Islet of Langerhans (tissue), 1 donor: ENCODE measurements at regions not wholly inside any gene's neighbourhood (a gene's known extent, or its start where the extent isn't known, plus 50 kb on each side); places are given as distances from the start of the nearest gene placed in this dataset.

Source experiments
- FAIRE-seq: peaks from one replicate; lab custom pipeline; 2011; peaks lifted over from hg19 to GRCh38; lab: Jason Lieb, UNC

DNA sequence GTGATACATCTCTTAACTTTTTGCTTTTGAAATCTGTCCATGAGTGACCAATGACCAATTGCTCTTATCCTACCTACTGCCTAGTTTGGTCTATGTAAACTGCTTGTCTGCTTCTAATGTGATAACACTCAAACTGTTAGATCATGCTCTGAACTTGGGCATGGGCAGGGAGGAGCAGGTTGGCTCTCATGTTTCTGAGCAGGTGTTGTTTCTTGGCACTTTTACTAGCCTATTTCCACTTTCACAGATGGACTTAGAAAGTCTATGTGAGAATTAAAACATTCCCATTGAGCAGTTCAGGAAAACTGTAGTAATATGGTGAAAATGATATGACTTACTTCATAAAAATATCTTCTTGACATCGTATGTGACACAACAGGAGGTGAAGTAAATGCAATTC, 538.4 kb downstream of the HACE1 start:
- no peak for FAIRE-seq

- FAIRE-seq, result no peak
These were observed 538.8 kb downstream of the HACE1 start for GRCh38 chr6:104320896-104321295.

GRCh38 chr6:104312851-104313250, 546.9 kb downstream of the HACE1 start:
- no peak for FAIRE-seq

- FAIRE-seq, result no peak
These were observed 553.5 kb downstream of the HACE1 start for GRCh38 chr6:104306211-104306610.

GRCh38 chr6:104305206-104305605, 554.5 kb downstream of the HACE1 start:
- FAIRE-seq, result no peak

- FAIRE-seq, result no peak
These were observed 557.8 kb downstream of the HACE1 start for GRCh38 chr6:104301951-104302350.

DNA sequence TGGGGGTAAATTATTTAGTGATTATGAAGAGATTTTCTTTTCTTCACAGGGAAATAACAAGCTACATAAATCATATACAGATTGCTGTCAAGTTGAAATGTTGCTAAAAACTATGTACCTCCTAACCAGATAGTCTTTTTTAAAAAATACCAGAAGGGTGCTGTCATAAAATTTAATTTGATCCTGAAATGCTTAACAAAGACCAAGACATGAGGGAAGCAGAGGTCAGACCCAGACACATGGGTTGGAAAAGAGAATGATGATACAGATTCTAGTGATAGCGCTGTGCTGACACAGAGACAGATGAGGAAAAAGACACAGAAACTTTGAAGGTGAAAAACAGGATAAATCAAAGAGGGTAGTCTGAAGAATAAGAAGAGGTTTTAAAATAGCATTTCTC, 573.1 kb downstream of the HACE1 start:
- no peak for FAIRE-seq

- no peak for FAIRE-seq
These were observed 574.8 kb downstream of the HACE1 start for GRCh38 chr6:104284872-104285271.

DNA sequence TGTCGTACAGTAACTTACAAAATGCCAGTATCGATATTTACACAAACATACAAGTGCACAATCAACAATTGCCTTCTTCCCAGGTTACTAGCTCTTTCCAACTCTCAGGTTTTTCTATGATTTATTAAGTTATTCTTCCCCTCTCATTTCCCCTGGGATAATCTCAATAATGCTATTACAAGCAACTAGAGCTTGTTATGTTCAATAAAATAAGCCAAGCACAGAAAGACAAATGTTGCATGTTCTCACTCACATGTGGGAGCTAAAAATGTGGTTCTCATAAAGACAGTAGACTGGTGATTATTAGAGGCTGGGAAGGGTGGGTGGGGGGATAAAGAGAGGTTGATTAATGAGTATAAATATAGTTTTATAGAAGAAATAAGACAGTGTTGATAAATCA, 577.1 kb downstream of the HACE1 start:
- FAIRE-seq, result no peak

- no peak for FAIRE-seq
These were observed 578.3 kb downstream of the HACE1 start for GRCh38 chr6:104281370-104281769.

GRCh38 chr6:104268389-104268788, 591.3 kb downstream of the HACE1 start:
- no peak for FAIRE-seq

DNA sequence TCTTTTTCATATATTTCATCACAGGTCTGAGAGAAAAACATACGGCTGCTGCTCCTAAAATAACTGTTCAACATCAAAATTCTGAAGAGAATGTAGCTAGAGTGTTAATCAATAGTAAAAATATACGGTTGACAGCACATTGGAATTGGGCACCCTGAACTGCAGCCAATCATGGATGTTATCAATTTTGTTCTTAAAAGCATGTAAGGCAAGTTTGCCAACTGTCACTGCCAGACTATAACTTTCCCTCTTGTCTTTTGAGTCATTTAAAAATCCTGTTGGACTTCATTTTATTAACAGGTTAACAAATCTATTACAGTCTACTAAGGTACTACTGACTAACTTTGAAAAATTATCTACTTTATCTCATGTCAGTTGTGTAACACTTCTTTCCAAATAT, 592.8 kb downstream of the HACE1 start:
- no peak for FAIRE-seq

GRCh38 chr6:104256646-104257045, 603.1 kb downstream of the HACE1 start:
- FAIRE-seq, result no peak

GRCh38 chr6:104253236-104253635, 606.5 kb downstream of the HACE1 start:
- FAIRE-seq, result no peak

DNA sequence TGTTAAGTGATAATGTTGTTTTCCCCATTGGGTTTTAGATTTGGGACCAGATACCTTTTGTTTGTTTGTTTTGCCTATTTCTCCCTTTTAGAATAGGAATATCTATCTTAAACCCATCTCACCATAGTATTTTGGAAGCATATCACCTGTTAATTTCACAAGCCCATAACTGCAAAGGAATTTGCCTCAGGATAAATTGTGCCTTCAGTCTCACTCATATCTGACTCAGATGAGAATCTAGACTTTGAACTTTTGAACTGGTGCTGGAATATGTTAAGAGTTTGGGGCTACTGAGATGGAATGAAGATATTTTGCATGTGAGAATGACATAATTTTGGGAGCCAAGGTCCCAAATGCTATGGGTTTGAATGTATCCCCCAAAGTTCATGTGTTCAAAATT, 607.4 kb downstream of the HACE1 start:
- FAIRE-seq, result no peak

DNA sequence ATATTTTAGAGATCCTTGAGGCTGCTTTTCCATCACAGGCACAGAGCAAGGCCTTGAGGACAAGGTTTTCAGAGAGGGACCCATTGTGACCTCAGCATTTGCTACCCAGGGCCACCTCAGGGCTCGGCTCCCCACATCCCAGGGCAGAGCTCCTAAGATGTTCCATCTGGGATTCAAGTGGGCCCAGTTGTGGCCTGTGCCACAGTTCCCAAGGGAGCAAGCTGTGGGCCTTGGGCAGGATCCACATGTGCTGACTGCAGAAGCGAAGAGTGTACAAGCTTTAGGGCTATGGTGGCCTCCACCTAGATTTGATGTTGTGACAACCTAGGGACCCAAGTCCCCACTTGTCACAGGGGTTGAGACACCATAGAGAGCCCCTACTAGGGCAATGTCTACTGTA, 608.1 kb downstream of the HACE1 start:
- FAIRE-seq, result no peak

- FAIRE-seq, result no peak
These were observed 618.9 kb downstream of the HACE1 start for GRCh38 chr6:104240865-104241264.

DNA sequence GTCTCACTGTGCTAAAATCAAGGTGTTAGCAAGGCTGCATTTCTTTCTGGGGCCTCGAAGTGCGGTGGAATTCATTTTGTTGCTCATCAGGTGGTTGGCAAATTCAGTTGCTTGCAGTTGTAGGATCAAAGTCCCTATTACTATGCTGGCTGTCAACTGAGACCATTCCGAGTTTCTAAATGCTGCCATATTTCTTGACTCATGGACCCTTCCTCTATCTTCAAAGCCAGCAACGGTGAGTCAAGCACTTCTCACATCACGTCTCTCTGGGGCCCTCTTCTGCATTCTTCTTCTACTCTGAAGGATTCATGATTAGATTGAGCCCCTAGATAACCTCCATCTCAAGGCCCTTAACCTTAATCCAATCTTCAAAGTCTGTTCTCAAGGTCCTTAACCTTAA, 619.7 kb downstream of the HACE1 start:
- no peak for FAIRE-seq

- no peak for FAIRE-seq
These were observed 630.7 kb downstream of the HACE1 start for GRCh38 chr6:104229057-104229456.

DNA sequence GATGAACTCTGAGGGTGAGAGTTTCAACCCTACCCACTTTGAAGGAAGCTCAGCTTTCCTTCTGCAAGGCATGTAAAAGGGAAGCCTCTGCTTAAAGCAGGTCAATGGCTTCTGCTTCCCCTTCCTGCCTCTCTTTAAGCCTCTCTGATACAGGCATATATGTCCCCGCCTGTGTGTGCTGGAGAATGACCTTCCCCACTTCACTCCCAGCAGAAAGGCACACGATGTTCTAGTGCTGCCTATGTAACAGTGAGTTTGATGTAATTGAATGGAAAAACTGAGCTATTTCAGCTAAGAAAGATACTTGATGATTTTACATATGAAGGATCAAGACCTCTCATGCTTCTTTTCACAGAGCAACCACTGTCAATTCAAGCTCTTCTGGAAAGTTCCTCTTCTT, 632.2 kb downstream of the HACE1 start:
- FAIRE-seq, result no peak

GRCh38 chr6:104226790-104227446, 632.8 kb downstream of the HACE1 start:
- no peak for FAIRE-seq

GRCh38 chr6:104218116-104218515, 641.6 kb downstream of the HACE1 start:
- no peak for FAIRE-seq

- FAIRE-seq, result no peak
These were observed 644.8 kb downstream of the HACE1 start for GRCh38 chr6:104214901-104215300.

DNA sequence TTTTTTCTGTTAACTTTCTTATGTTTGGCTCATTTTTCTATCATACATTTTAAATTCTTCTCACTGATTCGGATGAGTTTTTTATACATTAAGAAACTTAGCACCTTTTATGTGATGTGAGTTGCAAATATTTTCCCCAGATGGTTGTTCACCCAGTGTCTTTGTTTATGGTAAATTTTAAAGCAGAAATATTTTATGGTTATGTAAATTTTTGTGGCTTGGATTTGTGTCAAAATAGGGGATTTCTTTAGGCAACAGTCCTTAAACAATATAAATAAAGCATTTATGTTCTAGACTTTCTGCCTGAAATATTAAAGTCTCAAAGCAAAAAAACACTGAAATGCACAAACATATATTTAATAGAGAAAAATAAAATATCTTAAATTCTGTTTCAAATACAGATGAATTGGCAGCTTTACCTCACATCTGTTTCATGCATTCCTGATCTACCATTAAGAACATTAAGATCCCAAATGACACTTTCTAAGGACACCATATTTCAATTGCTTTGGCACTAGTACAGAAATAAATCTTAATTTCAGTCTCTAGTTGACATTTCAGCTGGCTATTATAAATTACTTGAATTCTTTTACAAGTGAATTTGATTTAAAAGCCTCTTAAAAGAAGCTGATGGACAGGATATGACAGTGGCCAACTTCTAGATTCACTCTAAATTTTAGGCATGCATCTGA, 646.6 kb downstream of the HACE1 start:
- no peak for FAIRE-seq
